ENCODE measurements at regions not wholly inside any gene's neighbourhood (a gene's known extent, or its start where the extent isn't known, plus 50 kb on each side); places are given as distances from the start of the nearest gene placed in this dataset.

DNA sequence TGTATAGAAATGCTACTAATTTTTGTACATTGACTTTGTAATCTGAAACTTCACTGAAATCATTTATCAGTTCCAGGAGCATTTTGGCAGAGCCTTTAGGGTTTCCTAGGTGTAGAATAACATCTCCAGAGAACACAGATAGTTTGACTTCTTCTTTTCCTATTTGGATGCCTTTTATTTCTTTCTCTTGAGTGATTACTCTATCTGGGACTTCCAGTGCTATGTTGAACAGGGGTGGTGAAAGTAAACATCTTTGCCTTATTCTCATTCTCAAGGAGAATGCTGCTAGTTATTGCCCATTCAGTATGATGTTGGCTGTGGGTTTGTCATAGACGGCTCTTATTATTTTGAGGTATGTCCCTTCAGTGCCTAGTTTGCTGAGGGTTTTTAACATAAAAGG, 697.9 kb upstream of the ROBO1 start:
- Histone ChIP-seq H3K9me3 (ENCODE audit: low read depth) (no peaks in the 10 kb centered on the region), H3F3A (ENCODE audit: insufficient read depth) (no peaks in the 10 kb centered on the region), H3K9ac (no peak overlapping the region), H3K4me3 (no peak overlapping the region), H3K36me3 (ENCODE audit: low read depth) (no peaks in the 10 kb centered on the region), H2AFZ (no peak overlapping the region), H4K20me1 (ENCODE audit: insufficient read depth) (no peaks in the 10 kb centered on the region), H3K27ac (no peak overlapping the region), H3K9me2 (ENCODE audit: insufficient read depth) (no peaks in the 10 kb centered on the region), H3K27me3 (replicated peaks; ENCODE audit: insufficient read depth) (no peaks in the 10 kb centered on the region), H3K79me2 (ENCODE audit: insufficient read depth) (no peaks in the 10 kb centered on the region), H3K4me1 (ENCODE audit: insufficient read depth) (no peaks in the 10 kb centered on the region), H3K4me2 (ENCODE audit: unreplicated experiment) (no peak overlapping the region)
- TF ChIP-seq EZH2phosphoT487 (IDR thresholded peaks at IDR 0.05; ENCODE audit: insufficient read depth, low read depth), result no peak
- no peak for TF ChIP-seq EZH2 (IDR thresholded peaks at IDR 0.05; ENCODE audit: insufficient read depth, poor library complexity, severe bottlenecking)
- WGBS, 2 experiments (ENCODE audit: low coverage in 1 of 2, low lambda C conversion rate in 2 of 2, missing lambda C conversion rate in 2 of 2), result 27 to 39% methylated on average over 1 of the region's 1 CpG
- DNase-seq, result no peak
- in situ Hi-C loops (cut with MboI), result no loop called here

DNA sequence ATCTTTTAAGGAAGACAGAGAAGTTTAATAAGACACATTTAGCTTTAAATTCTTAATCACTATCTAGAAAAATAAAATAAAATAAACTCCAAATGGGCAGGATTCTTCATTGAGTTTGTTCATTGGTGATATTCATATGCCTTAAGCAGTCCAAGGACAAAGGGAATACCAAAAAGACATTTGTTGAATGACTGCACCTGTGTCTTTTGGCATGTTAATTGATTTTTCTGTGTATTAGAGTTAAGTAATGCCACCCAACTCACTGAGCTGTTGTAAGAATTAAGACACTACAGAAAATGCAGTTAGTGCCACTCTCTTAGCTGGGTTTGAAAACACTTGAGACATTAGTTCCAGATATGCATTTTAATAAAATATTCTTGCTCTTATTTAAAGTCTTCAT, 683.6 kb upstream of the ROBO1 start:
- no peak for TF ChIP-seq EZH2phosphoT487 (IDR thresholded peaks at IDR 0.05; ENCODE audit: insufficient read depth, low read depth)
- TF ChIP-seq EZH2 (IDR thresholded peaks at IDR 0.05; ENCODE audit: insufficient read depth, poor library complexity, severe bottlenecking), result no peak
- H3K27me3 ChIP-seq (replicated peaks; ENCODE audit: insufficient read depth), result no peaks in the 10 kb centered on the region
- no peak overlapping the region for H3K4me2 ChIP-seq (ENCODE audit: unreplicated experiment)
- no peaks in the 10 kb centered on the region for H3K4me1 ChIP-seq (ENCODE audit: insufficient read depth)
- no peaks in the 10 kb centered on the region for H3F3A ChIP-seq (ENCODE audit: insufficient read depth)
- no peaks in the 10 kb centered on the region for H3K9me2 ChIP-seq (ENCODE audit: insufficient read depth)
- no peaks in the 10 kb centered on the region for H3K36me3 ChIP-seq (ENCODE audit: low read depth)
- no peaks in the 10 kb centered on the region for H3K79me2 ChIP-seq (ENCODE audit: insufficient read depth)
- H3K27ac ChIP-seq, result no peak overlapping the region
- H3K4me3 ChIP-seq, result no peak overlapping the region
- H2AFZ ChIP-seq, result no peak overlapping the region
- H3K9me3 ChIP-seq (ENCODE audit: low read depth), result no peaks in the 10 kb centered on the region
- DNase-seq, result no peak
- no peak overlapping the region for H3K9ac ChIP-seq
- no peaks in the 10 kb centered on the region for H4K20me1 ChIP-seq (ENCODE audit: insufficient read depth)
- in situ Hi-C loops (cut with MboI), result no loop called here

DNA sequence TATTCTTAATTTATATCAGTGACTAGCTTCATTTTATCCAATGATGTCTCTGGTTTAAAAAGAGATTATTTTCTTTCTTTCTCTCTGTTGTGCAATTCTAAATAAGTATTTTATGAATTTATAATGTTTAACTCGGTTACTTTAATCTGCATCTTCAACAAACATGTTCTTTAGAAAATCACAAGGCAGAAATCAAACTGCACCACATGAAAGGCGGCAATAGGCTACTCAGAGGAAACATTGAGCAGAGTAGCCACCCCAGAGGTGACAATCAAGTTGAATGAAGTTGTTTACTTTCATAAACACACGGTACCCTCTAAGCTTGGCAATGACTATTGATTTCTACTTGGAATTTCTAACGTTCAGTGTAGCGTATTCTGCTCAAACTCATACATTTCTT, 677.8 kb upstream of the ROBO1 start:
- Histone ChIP-seq H4K20me1 (ENCODE audit: insufficient read depth) (no peaks in the 10 kb centered on the region), H2AFZ (no peak overlapping the region), H3K79me2 (ENCODE audit: insufficient read depth) (no peaks in the 10 kb centered on the region), H3K4me3 (no peak overlapping the region), H3K27ac (no peak overlapping the region), H3K9me2 (ENCODE audit: insufficient read depth) (no peaks in the 10 kb centered on the region), H3K9me3 (ENCODE audit: low read depth) (no peaks in the 10 kb centered on the region), H3K27me3 (replicated peaks; ENCODE audit: insufficient read depth) (no peaks in the 10 kb centered on the region), H3K9ac (no peak overlapping the region), H3K4me1 (ENCODE audit: insufficient read depth) (no peaks in the 10 kb centered on the region), H3K36me3 (ENCODE audit: low read depth) (no peaks in the 10 kb centered on the region), H3F3A (ENCODE audit: insufficient read depth) (no peaks in the 10 kb centered on the region), H3K4me2 (ENCODE audit: unreplicated experiment) (no peak overlapping the region)
- in situ Hi-C loops (cut with MboI), result no loop called here
- WGBS, 2 experiments (ENCODE audit: low coverage in 1 of 2, low lambda C conversion rate in 2 of 2, missing lambda C conversion rate in 2 of 2), result 21 to 22% methylated on average over 5 of the region's 5 CpGs
- TF ChIP-seq EZH2 (IDR thresholded peaks at IDR 0.05; ENCODE audit: insufficient read depth, poor library complexity, severe bottlenecking) (no peak), EZH2phosphoT487 (IDR thresholded peaks at IDR 0.05; ENCODE audit: insufficient read depth, low read depth) (no peak)
- DNase-seq, result no peak

DNA sequence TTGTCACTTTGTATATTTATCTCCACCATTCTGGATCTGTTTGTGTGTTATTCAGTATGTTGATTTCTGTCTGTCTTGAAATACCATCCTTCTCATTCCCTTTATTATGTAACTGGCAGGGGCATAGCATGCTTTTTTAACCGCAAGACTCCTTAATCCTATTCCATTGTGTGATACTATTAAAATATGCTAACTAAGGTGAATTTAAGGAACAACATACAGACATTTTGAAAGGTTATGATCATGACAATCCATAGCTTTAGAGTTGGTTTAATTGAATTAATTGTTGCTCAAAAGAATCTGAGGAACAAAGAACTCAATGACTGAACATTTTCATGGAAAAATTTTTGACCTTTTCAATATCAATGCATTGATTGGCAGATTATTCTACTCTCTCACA, 677.3 kb upstream of the ROBO1 start:
- no peaks in the 10 kb centered on the region for H3K9me3 ChIP-seq (ENCODE audit: low read depth)
- no peak overlapping the region for H3K4me3 ChIP-seq
- in situ Hi-C loops (cut with MboI), result no loop called here
- 74 to 89% methylated on average over 1 of the region's 1 CpG for WGBS, 2 experiments (ENCODE audit: low coverage in 1 of 2, low lambda C conversion rate in 2 of 2, missing lambda C conversion rate in 2 of 2)
- no peaks in the 10 kb centered on the region for H3F3A ChIP-seq (ENCODE audit: insufficient read depth)
- H3K9ac ChIP-seq, result no peak overlapping the region
- no peak overlapping the region for H3K27ac ChIP-seq
- no peaks in the 10 kb centered on the region for H3K9me2 ChIP-seq (ENCODE audit: insufficient read depth)
- no peaks in the 10 kb centered on the region for H3K36me3 ChIP-seq (ENCODE audit: low read depth)
- H3K27me3 ChIP-seq (replicated peaks; ENCODE audit: insufficient read depth), result no peaks in the 10 kb centered on the region
- no peaks in the 10 kb centered on the region for H3K4me1 ChIP-seq (ENCODE audit: insufficient read depth)
- no peaks in the 10 kb centered on the region for H3K79me2 ChIP-seq (ENCODE audit: insufficient read depth)
- no peaks in the 10 kb centered on the region for H4K20me1 ChIP-seq (ENCODE audit: insufficient read depth)
- H2AFZ ChIP-seq, result no peak overlapping the region
- no peak for DNase-seq
- TF ChIP-seq EZH2 (IDR thresholded peaks at IDR 0.05; ENCODE audit: insufficient read depth, poor library complexity, severe bottlenecking) (no peak), EZH2phosphoT487 (IDR thresholded peaks at IDR 0.05; ENCODE audit: insufficient read depth, low read depth) (no peak)
- H3K4me2 ChIP-seq (ENCODE audit: unreplicated experiment), result no peak overlapping the region

DNA sequence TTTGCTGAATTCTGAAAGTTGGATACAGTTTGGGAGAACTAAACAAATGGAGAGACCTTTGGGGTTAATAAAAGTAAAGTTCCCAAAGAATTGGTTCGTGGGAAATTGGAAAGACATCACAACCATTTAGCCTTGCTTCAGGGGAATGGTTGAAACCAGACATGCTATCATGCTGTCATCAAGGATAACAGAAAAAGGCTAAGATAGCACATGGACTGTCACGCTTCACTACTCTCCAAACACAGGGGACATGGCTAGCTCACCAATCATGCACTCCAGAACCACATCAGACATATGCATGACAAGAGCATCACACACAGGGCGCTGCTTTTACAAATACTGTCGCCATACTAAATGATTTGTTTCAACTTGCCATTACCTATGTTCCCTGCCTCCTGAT, 671.7 kb upstream of the ROBO1 start:
- Histone ChIP-seq H3K79me2 (ENCODE audit: insufficient read depth) (no peaks in the 10 kb centered on the region), H3K9me2 (ENCODE audit: insufficient read depth) (no peaks in the 10 kb centered on the region), H3F3A (ENCODE audit: insufficient read depth) (no peaks in the 10 kb centered on the region), H2AFZ (no peak overlapping the region), H3K4me1 (ENCODE audit: insufficient read depth) (no peaks in the 10 kb centered on the region), H3K27ac (no peak overlapping the region), H3K4me2 (ENCODE audit: unreplicated experiment) (no peak overlapping the region), H3K9me3 (ENCODE audit: low read depth) (no peaks in the 10 kb centered on the region), H3K27me3 (replicated peaks; ENCODE audit: insufficient read depth) (no peaks in the 10 kb centered on the region), H3K36me3 (ENCODE audit: low read depth) (no peaks in the 10 kb centered on the region), H4K20me1 (ENCODE audit: insufficient read depth) (no peaks in the 10 kb centered on the region), H3K4me3 (no peak overlapping the region), H3K9ac (no peak overlapping the region)
- TF ChIP-seq EZH2phosphoT487 (IDR thresholded peaks at IDR 0.05; ENCODE audit: insufficient read depth, low read depth) (no peak), EZH2 (IDR thresholded peaks at IDR 0.05; ENCODE audit: insufficient read depth, poor library complexity, severe bottlenecking) (no peak)
- in situ Hi-C loops (cut with MboI), result no loop called here
- 21 to 26% methylated on average over 4 of the region's 4 CpGs for WGBS, 2 experiments (ENCODE audit: low coverage in 1 of 2, low lambda C conversion rate in 2 of 2, missing lambda C conversion rate in 2 of 2)
- DNase-seq, result no peak
